ENCODE measurements at regions not wholly inside any gene's neighbourhood (a gene's known extent, or its start where the extent isn't known, plus 50 kb on each side); places are given as distances from the start of the nearest gene placed in this dataset.

GRCh38 chr10:107437921-107438320 lies 273.4 kb upstream of the SORCS1 start:
- no peak for TF ChIP-seq CTCF (conservative IDR thresholded peaks at IDR 0.05)
- peak overlapping the region in 1 of 3 experiments; percentile 36; a peak in 1 of 7 replicates for H3K27ac Mint-ChIP-seq

More at GRCh38 chr10:107437921-107438320, 273.4 kb upstream of the SORCS1 start:
- no peak overlapping the region for H3K18ac ChIP-seq (ENCODE audit: insufficient read length, low read depth, low read length)
- no peak overlapping the region for H3K56ac ChIP-seq (ENCODE audit: insufficient read length, low read depth, low read length)
- no peak overlapping the region for H3K14ac ChIP-seq (ENCODE audit: insufficient read depth, low read length)
- H2AK5ac ChIP-seq (ENCODE audit: insufficient read length, low read length) = no peak overlapping the region
- H3K27ac ChIP-seq (ENCODE audit: insufficient read length, low read depth, low read length) = no peak overlapping the region
- Mint-ChIP-seq H3K27me3 (ENCODE audit: low read depth) (no peaks in the 10 kb centered on the region), H3K36me3 (ENCODE audit: insufficient read depth in 1 of 3, low read depth in 3 of 3) (no peaks in the 10 kb centered on the region), H3K4me3 (no peak overlapping the region), H3K9me3 (no peaks in the 10 kb centered on the region), H3K4me1 (no peaks in the 10 kb centered on the region; a peak in 1 of 4 replicates)
- H3K27me3 ChIP-seq (ENCODE audit: insufficient read depth, low read length) = no peaks in the 10 kb centered on the region
- no peaks in the 10 kb centered on the region for H3K23me2 ChIP-seq (ENCODE audit: insufficient read length, low read depth, low read length, poor library complexity, severe bottlenecking)
- H2BK12ac ChIP-seq (ENCODE audit: insufficient read length, low read depth, low read length) = no peak overlapping the region
- no peak overlapping the region for H2BK20ac ChIP-seq (ENCODE audit: low read depth, low read length, poor library complexity, severe bottlenecking)
- H2BK15ac ChIP-seq (ENCODE audit: low read depth, low read length) = no peak overlapping the region
- H2BK5ac ChIP-seq (ENCODE audit: insufficient read length, low read length) = no peak overlapping the region
- H2BK120ac ChIP-seq (ENCODE audit: low read depth, low read length, poor library complexity, severe bottlenecking) = no peak overlapping the region
- no peak overlapping the region for H3K23ac ChIP-seq (ENCODE audit: insufficient read length, low read depth, low read length)
- DNase-seq = no peak
- no peak overlapping the region for H3K4me2 ChIP-seq (ENCODE audit: insufficient read depth, insufficient read length, low read length)
- H4K5ac ChIP-seq (ENCODE audit: insufficient read length, low read depth, low read length) = no peak overlapping the region
- no peak overlapping the region for H3K9ac ChIP-seq (ENCODE audit: extremely low read depth, insufficient read length, low read length)
- no peak overlapping the region for H3K4ac ChIP-seq (ENCODE audit: low read depth, low read length)
- H3K4me1 ChIP-seq (ENCODE audit: insufficient read depth, low read length) = no peaks in the 10 kb centered on the region
- no peak overlapping the region for H2AFZ ChIP-seq (ENCODE audit: low read length)
- no peak overlapping the region for H4K91ac ChIP-seq (ENCODE audit: insufficient read length, low read depth, low read length)
- WGBS (ENCODE audit: extremely low coverage, insufficient read length, low lambda C conversion rate) = no CpG with 5 or more reads among the region's 2 CpGs
- H4K20me1 ChIP-seq (ENCODE audit: control insufficient read depth, insufficient read depth, insufficient read length) = no peaks in the 10 kb centered on the region
- no peaks in the 10 kb centered on the region for H3K79me2 ChIP-seq (ENCODE audit: insufficient read depth, low read length)
- H3K9me3 ChIP-seq (ENCODE audit: control insufficient read depth, low read depth, low read length) = no peaks in the 10 kb centered on the region
- no peaks in the 10 kb centered on the region for H3K79me1 ChIP-seq (ENCODE audit: insufficient read depth, low read depth, low read length, poor library complexity, severe bottlenecking)
- no peak overlapping the region for H3T11ph ChIP-seq (ENCODE audit: low read length)
- no peak overlapping the region for H4K8ac ChIP-seq (replicated peaks; ENCODE audit: insufficient read length, low read depth, low read length)

All from H9 (cell line).